Spleen (tissue), 7 donors: ENCODE measurements at regions not wholly inside any gene's neighbourhood (a gene's known extent, or its start where the extent isn't known, plus 50 kb on each side); places are given as distances from the start of the nearest gene placed in this dataset.

Experiments
- POLR2A ChIP-seq, 3 donors: fragments of 450-650 bp; IDR thresholded peaks; one replicate each; pipeline ENCODE4 v1.5.1; 2017; ENCODE audit warnings: antibody characterized with exemption in 3 of 3, mild to moderate bottlenecking in 1 of 3
- POLR2AphosphoS5 ChIP-seq, 3 donors: sonication (generic); formaldehyde crosslinking; IDR thresholded peaks; one replicate each; pipeline ENCODE4 v1.5.1; 2017; ENCODE audit warnings: antibody characterized with exemption in 3 of 3
- TF ChIP-seq, protein P1 (sequence below), 11 experiments: fragments of 200-600 bp in 7 of 11; fragments of 450-650 bp in 4 of 11; sonication (generic) in 4 of 11; IDR thresholded peaks in 8 of 11; conservative IDR thresholded peaks in 3 of 11; 1 replicate in 7 of 11; 2 replicates in 4 of 11; pipeline versions ENCODE4 v1.4.0 to v1.8.0; 2016 to 2021; ENCODE audit warnings: antibody characterized with exemption in 11 of 11, inconsistent platforms in 4 of 11, mild to moderate bottlenecking in 1 of 11
- donor health status: DM: no; HTN: no; CAD: no; lungs with moderate emphysema.
- donor health status: DM: no; HTN: no; CAD: no.
- donor health status: DM: no; HTN: no; CAD: no.

DNA sequence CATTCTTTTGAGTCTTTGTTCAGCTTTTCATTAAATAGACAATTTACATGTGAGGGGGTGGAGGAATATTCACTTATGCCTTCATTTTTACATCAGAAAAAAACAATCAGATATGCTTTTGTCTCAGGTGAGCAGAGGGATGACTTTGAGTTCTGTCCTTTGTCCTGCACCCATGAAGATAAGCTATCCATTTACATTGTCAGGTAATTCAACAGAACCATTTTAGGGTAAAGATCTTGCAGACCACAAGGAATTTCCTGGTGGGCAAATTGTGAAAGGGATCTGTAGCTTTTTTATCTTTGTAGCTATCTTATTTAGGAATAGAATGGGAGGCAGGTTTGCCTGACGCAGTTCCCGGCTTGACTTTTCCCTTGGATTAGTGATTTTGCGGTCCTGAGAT, 242.7 kb upstream of the IRF2BP2 start:
- TF ChIP-seq POLR2A (IDR thresholded peaks at IDR 0.05) (no peak), POLR2AphosphoS5 (IDR thresholded peaks at IDR 0.05) (no peak)
- TF ChIP-seq, protein P1, sequence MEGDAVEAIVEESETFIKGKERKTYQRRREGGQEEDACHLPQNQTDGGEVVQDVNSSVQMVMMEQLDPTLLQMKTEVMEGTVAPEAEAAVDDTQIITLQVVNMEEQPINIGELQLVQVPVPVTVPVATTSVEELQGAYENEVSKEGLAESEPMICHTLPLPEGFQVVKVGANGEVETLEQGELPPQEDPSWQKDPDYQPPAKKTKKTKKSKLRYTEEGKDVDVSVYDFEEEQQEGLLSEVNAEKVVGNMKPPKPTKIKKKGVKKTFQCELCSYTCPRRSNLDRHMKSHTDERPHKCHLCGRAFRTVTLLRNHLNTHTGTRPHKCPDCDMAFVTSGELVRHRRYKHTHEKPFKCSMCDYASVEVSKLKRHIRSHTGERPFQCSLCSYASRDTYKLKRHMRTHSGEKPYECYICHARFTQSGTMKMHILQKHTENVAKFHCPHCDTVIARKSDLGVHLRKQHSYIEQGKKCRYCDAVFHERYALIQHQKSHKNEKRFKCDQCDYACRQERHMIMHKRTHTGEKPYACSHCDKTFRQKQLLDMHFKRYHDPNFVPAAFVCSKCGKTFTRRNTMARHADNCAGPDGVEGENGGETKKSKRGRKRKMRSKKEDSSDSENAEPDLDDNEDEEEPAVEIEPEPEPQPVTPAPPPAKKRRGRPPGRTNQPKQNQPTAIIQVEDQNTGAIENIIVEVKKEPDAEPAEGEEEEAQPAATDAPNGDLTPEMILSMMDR (IDR thresholded peaks at IDR 0.05 in 8 of 11, conservative IDR thresholded peaks at IDR 0.05 in 3 of 11), result no peak
